SK-N-SH (cell line): ENCODE measurements at regions not wholly inside any gene's neighbourhood (a gene's known extent, or its start where the extent isn't known, plus 50 kb on each side); places are given as distances from the start of the nearest gene placed in this dataset.

ENCODE experiments used
- CTCF ChIA-PET: fragments of 300-600, 350-600 bp; formaldehyde crosslinking; extraction: SDS; loops from one replicate; lab custom pipeline; 2021; lab: Yijun Ruan, JAX
- POLR2A ChIA-PET: fragments of 350-600 bp; sonication (Branson Sonifier 250); formaldehyde crosslinking; extraction: SDS; loops from one replicate; lab custom pipeline; 2020; ENCODE audit warnings: antibody characterized with exemption, inconsistent platforms; lab: Yijun Ruan, JAX
- DNase-seq: peaks from one replicate; pipeline ENCODE4 v3.0.0; 2012
- H2AFZ ChIP-seq: fragments of 200-600 bp; sonication (generic); 2 replicates; pipeline ENCODE4 v1.8.1; 2016; ENCODE audit warnings: antibody characterized with exemption, mild to moderate bottlenecking, low read depth
- H3F3A ChIP-seq: fragments of 200-600 bp; sonication (generic); replicated peaks from 2 replicates; pipeline ENCODE3; 2016; ENCODE audit warnings: antibody characterized with exemption, mild to moderate bottlenecking; ENCODE audit not compliant: insufficient read depth
- H3K27ac ChIP-seq, 2 experiments: fragments of 200-500 bp in 1 of 2; fragments of 200-600 bp in 1 of 2; sonication (Bioruptor generic) in 1 of 2; sonication (generic), shearing (Covaris generic) in 1 of 2; 2 replicates each; pipeline versions ENCODE4 v1.5.1 to v1.6.1; 2014 to 2016; ENCODE audit warnings: low read depth in 2 of 2, inconsistent platforms in 1 of 2, low read length in 1 of 2, mild to moderate bottlenecking in 1 of 2, mixed read lengths in 1 of 2
- H3K27me3 ChIP-seq: fragments of 200-600 bp; sonication (generic), shearing (Covaris generic); 2 replicates; pipeline ENCODE4 v1.6.1; 2016; ENCODE audit warnings: mixed run types; ENCODE audit not compliant: insufficient read depth
- H3K36me3 ChIP-seq, 2 experiments: fragments of 200-500 bp in 1 of 2; fragments of 200-600 bp in 1 of 2; sonication (Bioruptor generic) in 1 of 2; sonication (generic) in 1 of 2; replicated peaks in 1 of 2; 2 replicates each; pipeline versions ENCODE3 to v1.5.1; 2014 to 2016; ENCODE audit warnings: low read length in 1 of 2, mild to moderate bottlenecking in 1 of 2; ENCODE audit not compliant: insufficient read depth in 2 of 2, control insufficient read depth in 1 of 2
- H3K4me1 ChIP-seq, 2 experiments: fragments of 200-500 bp in 1 of 2; fragments of 200-600 bp in 1 of 2; sonication (Bioruptor generic) in 1 of 2; sonication (generic), shearing (Covaris generic) in 1 of 2; 2 replicates each; pipeline versions ENCODE4 v1.5.1 to v1.6.1; 2014 to 2016; ENCODE audit warnings: low read depth in 1 of 2, low read length in 1 of 2, mixed run types in 1 of 2; ENCODE audit not compliant: insufficient read depth in 2 of 2, control insufficient read depth in 1 of 2
- H3K4me2 ChIP-seq: fragments of 200-600 bp; sonication (generic), shearing (Covaris generic); 2 replicates; pipeline ENCODE4 v1.6.1; 2017; ENCODE audit warnings: mixed run types
- H3K4me3 ChIP-seq, 2 experiments: fragments of 200-500 bp in 1 of 2; fragments of 200-600 bp in 1 of 2; sonication (Bioruptor generic) in 1 of 2; sonication (generic), shearing (Covaris generic) in 1 of 2; 2 replicates each; pipeline versions ENCODE4 v1.5.1 to v1.8.1; 2014 to 2016; ENCODE audit warnings: low read depth in 2 of 2, inconsistent platforms in 1 of 2, low read length in 1 of 2, mild to moderate bottlenecking in 1 of 2, mixed read lengths in 1 of 2, moderate library complexity in 1 of 2
- H3K79me2 ChIP-seq: fragments of 200-600 bp; sonication (generic); 2 replicates; pipeline ENCODE4 v1.8.1; 2017; ENCODE audit warnings: mild to moderate bottlenecking; ENCODE audit not compliant: insufficient read depth
- H3K9ac ChIP-seq: fragments of 200-600 bp; sonication (generic); 2 replicates; pipeline ENCODE4 v1.6.1; 2017; ENCODE audit warnings: mixed run types
- H3K9me2 ChIP-seq: fragments of 200-600 bp; sonication (generic); 2 replicates; pipeline ENCODE4 v1.6.1; 2017; ENCODE audit warnings: mixed run types
- H3K9me3 ChIP-seq: fragments of 200-600 bp; sonication (generic); 2 replicates; pipeline ENCODE4 v1.6.1; 2017; ENCODE audit warnings: mixed run types, mild to moderate bottlenecking, moderate library complexity
- H4K20me1 ChIP-seq: fragments of 200-600 bp; sonication (generic); 2 replicates; pipeline ENCODE4 v1.6.1; 2017; ENCODE audit warnings: mild to moderate bottlenecking, mixed run types; ENCODE audit not compliant: insufficient read depth
- ELF1 ChIP-seq: IDR thresholded peaks from 2 replicates; pipeline ENCODE4 v1.4.0; 2012
- EZH2phosphoT487 ChIP-seq: fragments of 200-600 bp; sonication (generic); IDR thresholded peaks from 2 replicates; pipeline ENCODE4 v1.6.1; 2017; ENCODE audit warnings: low read depth, mixed run types, mild to moderate bottlenecking, antibody characterized with exemption, moderate library complexity, borderline replicate concordance
- FOXJ3 ChIP-seq: sonication (generic); formaldehyde crosslinking; IDR thresholded peaks from 2 replicates; pipeline ENCODE4 v1.5.1; 2020; ENCODE audit warnings: mild to moderate bottlenecking, missing genetic modification reagents
- FOXM1 ChIP-seq: IDR thresholded peaks from 2 replicates; pipeline ENCODE4 v1.4.0; 2012; ENCODE audit warnings: low read depth, mild to moderate bottlenecking
- GABPA ChIP-seq: IDR thresholded peaks from 2 replicates; pipeline ENCODE4 v1.4.0; 2012; ENCODE audit warnings: low read depth, mild to moderate bottlenecking
- MEF2A ChIP-seq: IDR thresholded peaks from 2 replicates; pipeline ENCODE4 v1.4.0; 2012; ENCODE audit warnings: low read depth, borderline replicate concordance
- RFX5 ChIP-seq: IDR thresholded peaks from 2 replicates; pipeline ENCODE4 v1.6.1; 2012; ENCODE audit warnings: mild to moderate bottlenecking, improper control_type of control experiment, low read length
- RXRA ChIP-seq: IDR thresholded peaks from 2 replicates; pipeline ENCODE4 v1.4.0; 2012; ENCODE audit warnings: low read depth, mild to moderate bottlenecking, borderline replicate concordance
- SIN3A ChIP-seq: IDR thresholded peaks from 2 replicates; pipeline ENCODE4 v1.6.1; 2012; ENCODE audit warnings: low read depth, mild to moderate bottlenecking, low read length, moderate library complexity, borderline replicate concordance
- TEAD4 ChIP-seq: IDR thresholded peaks from 2 replicates; pipeline ENCODE4 v1.4.0; 2012; ENCODE audit warnings: mild to moderate bottlenecking, borderline replicate concordance; ENCODE audit not compliant: insufficient read depth
- USF1 ChIP-seq: IDR thresholded peaks from 2 replicates; pipeline ENCODE4 v1.4.0; 2012; ENCODE audit warnings: low read depth, borderline replicate concordance
- USF2 ChIP-seq: fragments of 150-350 bp; IDR thresholded peaks from 2 replicates; pipeline ENCODE4 v1.6.1; 2017; ENCODE audit warnings: antibody characterized with exemption, low read length, low read depth, borderline replicate concordance
- WGBS: methylation state at CpG from one replicate; pipeline ENCODE4 v1.1.6; 2017; ENCODE audit warnings: low lambda C conversion rate; 5-methylcytosine and 5-hydroxymethylcytosine counted together
- TF ChIP-seq, protein P1 (sequence below): IDR thresholded peaks from 2 replicates; pipeline ENCODE4 v1.6.1; 2012; ENCODE audit warnings: mild to moderate bottlenecking, low read depth, low read length, moderate library complexity

DNA sequence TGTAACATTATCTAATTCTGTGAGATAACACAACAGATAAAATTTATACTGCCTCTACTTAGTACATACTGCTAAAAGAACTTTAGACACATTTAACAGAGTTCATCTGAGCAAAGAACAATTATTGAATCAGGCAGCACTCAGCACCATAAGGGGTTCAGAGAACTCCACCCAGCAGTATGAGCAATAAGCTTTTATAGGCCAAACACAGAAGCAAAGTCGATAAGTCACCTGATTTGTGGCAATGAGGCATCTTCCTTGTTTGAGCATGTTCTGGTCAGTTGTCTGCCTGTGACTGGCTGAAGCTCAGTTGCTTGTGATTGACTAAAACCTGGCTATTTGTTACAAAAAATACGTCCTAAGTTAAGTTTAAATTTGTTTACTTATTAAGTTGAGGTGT lies 746.1 kb upstream of the DDX18 start:
- Histone ChIP-seq H3K27me3 (no peaks in the 10 kb centered on the region), H3K4me3 (no peak overlapping the region), H3K4me2 (no peak overlapping the region), H4K20me1 (no peaks in the 10 kb centered on the region), H3K9me3 (no peaks in the 10 kb centered on the region), H3K9me2 (no peaks in the 10 kb centered on the region), H2AFZ (no peak overlapping the region), H3K4me1 (no peaks in the 10 kb centered on the region; a peak in 1 of 4 replicates), H3K79me2 (no peaks in the 10 kb centered on the region), H3K27ac (no peak overlapping the region), H3F3A (no peaks in the 10 kb centered on the region), H3K36me3 (no peaks in the 10 kb centered on the region), H3K9ac (no peak overlapping the region)
- no peak for TF ChIP-seq FOXM1
- no peak for TF ChIP-seq GABPA
- TF ChIP-seq EZH2phosphoT487 = no peak
- TF ChIP-seq TEAD4 = no peak
- TF ChIP-seq RFX5 = no peak
- no peak for TF ChIP-seq USF2
- TF ChIP-seq RXRA = no peak
- no peak for TF ChIP-seq SIN3A
- CTCF ChIA-PET = no interaction called here
- no peak for DNase-seq
- POLR2A ChIA-PET = no interaction called here
- 10% methylated on average over 2 of the region's 2 CpGs for WGBS

DNA sequence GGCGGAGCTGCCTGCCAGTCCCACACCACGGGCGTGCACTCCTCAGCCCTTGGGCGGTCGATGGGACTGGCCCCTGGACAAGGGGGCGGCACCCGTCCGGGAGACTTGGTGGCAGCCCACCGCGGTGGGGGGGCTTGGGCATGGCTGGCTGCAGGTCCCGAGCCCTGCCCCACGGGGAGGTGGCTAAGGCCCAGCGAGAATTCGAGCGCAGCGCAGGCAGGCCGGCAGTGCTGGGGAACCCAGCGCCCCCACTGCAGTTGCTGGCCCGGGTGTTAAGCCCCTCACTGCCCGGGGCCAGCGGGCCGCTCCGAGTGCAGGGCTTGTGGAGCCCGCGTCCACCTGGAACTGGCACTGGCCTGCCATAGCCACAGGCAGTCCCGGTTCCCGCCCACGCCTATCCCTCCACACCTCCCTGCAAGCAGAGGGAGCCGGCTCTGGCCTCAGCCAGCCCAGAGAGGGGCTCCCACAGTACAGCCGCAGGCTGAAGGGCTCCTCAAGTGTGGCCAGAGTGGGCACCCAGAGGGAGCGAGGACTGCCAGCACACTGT lies 742.9 kb upstream of the DDX18 start:
- CTCF ChIA-PET = no interaction called here
- DNase-seq = no peak
- H3K79me2 ChIP-seq = no peaks in the 10 kb centered on the region
- no peak overlapping the region for H3K27ac ChIP-seq
- no peaks in the 10 kb centered on the region for H3K36me3 ChIP-seq
- no peak overlapping the region for H3K4me3 ChIP-seq
- 63% methylated on average over 4 of the region's 31 CpGs for WGBS
- no peak overlapping the region for H3K4me2 ChIP-seq
- no peaks in the 10 kb centered on the region; a peak in 1 of 4 replicates for H3K4me1 ChIP-seq
- no peak for TF ChIP-seq SIN3A
- no peak for TF ChIP-seq USF1
- TF ChIP-seq FOXJ3 (CRISPR knock-in tag) = no peak
- TF ChIP-seq RFX5 = no peak
- TF ChIP-seq, protein P1, sequence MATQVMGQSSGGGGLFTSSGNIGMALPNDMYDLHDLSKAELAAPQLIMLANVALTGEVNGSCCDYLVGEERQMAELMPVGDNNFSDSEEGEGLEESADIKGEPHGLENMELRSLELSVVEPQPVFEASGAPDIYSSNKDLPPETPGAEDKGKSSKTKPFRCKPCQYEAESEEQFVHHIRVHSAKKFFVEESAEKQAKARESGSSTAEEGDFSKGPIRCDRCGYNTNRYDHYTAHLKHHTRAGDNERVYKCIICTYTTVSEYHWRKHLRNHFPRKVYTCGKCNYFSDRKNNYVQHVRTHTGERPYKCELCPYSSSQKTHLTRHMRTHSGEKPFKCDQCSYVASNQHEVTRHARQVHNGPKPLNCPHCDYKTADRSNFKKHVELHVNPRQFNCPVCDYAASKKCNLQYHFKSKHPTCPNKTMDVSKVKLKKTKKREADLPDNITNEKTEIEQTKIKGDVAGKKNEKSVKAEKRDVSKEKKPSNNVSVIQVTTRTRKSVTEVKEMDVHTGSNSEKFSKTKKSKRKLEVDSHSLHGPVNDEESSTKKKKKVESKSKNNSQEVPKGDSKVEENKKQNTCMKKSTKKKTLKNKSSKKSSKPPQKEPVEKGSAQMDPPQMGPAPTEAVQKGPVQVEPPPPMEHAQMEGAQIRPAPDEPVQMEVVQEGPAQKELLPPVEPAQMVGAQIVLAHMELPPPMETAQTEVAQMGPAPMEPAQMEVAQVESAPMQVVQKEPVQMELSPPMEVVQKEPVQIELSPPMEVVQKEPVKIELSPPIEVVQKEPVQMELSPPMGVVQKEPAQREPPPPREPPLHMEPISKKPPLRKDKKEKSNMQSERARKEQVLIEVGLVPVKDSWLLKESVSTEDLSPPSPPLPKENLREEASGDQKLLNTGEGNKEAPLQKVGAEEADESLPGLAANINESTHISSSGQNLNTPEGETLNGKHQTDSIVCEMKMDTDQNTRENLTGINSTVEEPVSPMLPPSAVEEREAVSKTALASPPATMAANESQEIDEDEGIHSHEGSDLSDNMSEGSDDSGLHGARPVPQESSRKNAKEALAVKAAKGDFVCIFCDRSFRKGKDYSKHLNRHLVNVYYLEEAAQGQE = no peak
- TF ChIP-seq ELF1 = no peak
- no peak for TF ChIP-seq MEF2A
- TF ChIP-seq USF2 = no peak
- no peaks in the 10 kb centered on the region for H3K9me3 ChIP-seq
- POLR2A ChIA-PET = no interaction called here
- H3F3A ChIP-seq = no peaks in the 10 kb centered on the region
- H4K20me1 ChIP-seq = no peaks in the 10 kb centered on the region
- no peak overlapping the region for H3K9ac ChIP-seq
- H2AFZ ChIP-seq = no peak overlapping the region
- no peaks in the 10 kb centered on the region for H3K27me3 ChIP-seq
- H3K9me2 ChIP-seq = no peaks in the 10 kb centered on the region
